ENCODE measurements at regions not wholly inside any gene's neighbourhood (a gene's known extent, or its start where the extent isn't known, plus 50 kb on each side); places are given as distances from the start of the nearest gene placed in this dataset.

DNA sequence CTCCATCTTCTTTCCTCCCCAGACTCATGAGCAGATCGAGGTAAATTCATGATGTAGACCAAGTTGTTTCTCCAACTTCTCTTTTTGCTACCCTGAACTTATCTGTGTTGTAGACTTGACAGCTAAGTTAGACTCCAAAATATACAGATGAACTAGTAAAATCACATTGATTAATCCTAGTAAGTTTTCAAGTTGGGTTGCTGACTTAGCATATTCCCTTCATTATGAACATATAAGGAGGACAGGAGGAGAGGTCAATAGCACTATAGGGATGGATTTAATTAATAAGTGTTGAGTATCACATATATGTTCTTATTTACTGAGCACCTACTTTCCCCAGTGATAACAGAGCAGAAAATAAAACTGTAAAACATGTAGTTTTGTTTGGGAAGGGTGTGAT is 227.3 kb downstream of the TINAG start:
- TF ChIP-seq POLR2AphosphoS5 (IDR thresholded peaks at IDR 0.05; ENCODE audit: low read depth) (no peak), NANOG (IDR thresholded peaks at IDR 0.05; ENCODE audit: borderline replicate concordance) (no peak), CREB1 (CRISPR knock-in tag; IDR thresholded peaks at IDR 0.05; ENCODE audit: low read depth) (no peak), ZNF114 (CRISPR knock-in tag; IDR thresholded peaks at IDR 0.05) (no peak), EZH2phosphoT487 (IDR thresholded peaks at IDR 0.05; ENCODE audit: unreplicated experiment) (no peak), JUNB (IDR thresholded peaks at IDR 0.05; ENCODE audit: unreplicated experiment) (no peak), EZH2 (IDR thresholded peaks at IDR 0.05; ENCODE audit: low read depth, unreplicated experiment) (no peak), STAT1 (IDR thresholded peaks at IDR 0.05; ENCODE audit: unreplicated experiment) (no peak), ZNF331 (CRISPR knock-in tag; IDR thresholded peaks at IDR 0.05; ENCODE audit: low read depth) (no peak)
- TF ChIP-seq, protein P1, sequence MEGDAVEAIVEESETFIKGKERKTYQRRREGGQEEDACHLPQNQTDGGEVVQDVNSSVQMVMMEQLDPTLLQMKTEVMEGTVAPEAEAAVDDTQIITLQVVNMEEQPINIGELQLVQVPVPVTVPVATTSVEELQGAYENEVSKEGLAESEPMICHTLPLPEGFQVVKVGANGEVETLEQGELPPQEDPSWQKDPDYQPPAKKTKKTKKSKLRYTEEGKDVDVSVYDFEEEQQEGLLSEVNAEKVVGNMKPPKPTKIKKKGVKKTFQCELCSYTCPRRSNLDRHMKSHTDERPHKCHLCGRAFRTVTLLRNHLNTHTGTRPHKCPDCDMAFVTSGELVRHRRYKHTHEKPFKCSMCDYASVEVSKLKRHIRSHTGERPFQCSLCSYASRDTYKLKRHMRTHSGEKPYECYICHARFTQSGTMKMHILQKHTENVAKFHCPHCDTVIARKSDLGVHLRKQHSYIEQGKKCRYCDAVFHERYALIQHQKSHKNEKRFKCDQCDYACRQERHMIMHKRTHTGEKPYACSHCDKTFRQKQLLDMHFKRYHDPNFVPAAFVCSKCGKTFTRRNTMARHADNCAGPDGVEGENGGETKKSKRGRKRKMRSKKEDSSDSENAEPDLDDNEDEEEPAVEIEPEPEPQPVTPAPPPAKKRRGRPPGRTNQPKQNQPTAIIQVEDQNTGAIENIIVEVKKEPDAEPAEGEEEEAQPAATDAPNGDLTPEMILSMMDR (conservative IDR thresholded peaks at IDR 0.05; ENCODE audit: low read depth in 2 of 2): no peak
- TF ChIP-seq, protein P2, sequence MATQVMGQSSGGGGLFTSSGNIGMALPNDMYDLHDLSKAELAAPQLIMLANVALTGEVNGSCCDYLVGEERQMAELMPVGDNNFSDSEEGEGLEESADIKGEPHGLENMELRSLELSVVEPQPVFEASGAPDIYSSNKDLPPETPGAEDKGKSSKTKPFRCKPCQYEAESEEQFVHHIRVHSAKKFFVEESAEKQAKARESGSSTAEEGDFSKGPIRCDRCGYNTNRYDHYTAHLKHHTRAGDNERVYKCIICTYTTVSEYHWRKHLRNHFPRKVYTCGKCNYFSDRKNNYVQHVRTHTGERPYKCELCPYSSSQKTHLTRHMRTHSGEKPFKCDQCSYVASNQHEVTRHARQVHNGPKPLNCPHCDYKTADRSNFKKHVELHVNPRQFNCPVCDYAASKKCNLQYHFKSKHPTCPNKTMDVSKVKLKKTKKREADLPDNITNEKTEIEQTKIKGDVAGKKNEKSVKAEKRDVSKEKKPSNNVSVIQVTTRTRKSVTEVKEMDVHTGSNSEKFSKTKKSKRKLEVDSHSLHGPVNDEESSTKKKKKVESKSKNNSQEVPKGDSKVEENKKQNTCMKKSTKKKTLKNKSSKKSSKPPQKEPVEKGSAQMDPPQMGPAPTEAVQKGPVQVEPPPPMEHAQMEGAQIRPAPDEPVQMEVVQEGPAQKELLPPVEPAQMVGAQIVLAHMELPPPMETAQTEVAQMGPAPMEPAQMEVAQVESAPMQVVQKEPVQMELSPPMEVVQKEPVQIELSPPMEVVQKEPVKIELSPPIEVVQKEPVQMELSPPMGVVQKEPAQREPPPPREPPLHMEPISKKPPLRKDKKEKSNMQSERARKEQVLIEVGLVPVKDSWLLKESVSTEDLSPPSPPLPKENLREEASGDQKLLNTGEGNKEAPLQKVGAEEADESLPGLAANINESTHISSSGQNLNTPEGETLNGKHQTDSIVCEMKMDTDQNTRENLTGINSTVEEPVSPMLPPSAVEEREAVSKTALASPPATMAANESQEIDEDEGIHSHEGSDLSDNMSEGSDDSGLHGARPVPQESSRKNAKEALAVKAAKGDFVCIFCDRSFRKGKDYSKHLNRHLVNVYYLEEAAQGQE (IDR thresholded peaks at IDR 0.05; ENCODE audit: unreplicated experiment): no peak
- TF ChIP-seq, protein P3, sequence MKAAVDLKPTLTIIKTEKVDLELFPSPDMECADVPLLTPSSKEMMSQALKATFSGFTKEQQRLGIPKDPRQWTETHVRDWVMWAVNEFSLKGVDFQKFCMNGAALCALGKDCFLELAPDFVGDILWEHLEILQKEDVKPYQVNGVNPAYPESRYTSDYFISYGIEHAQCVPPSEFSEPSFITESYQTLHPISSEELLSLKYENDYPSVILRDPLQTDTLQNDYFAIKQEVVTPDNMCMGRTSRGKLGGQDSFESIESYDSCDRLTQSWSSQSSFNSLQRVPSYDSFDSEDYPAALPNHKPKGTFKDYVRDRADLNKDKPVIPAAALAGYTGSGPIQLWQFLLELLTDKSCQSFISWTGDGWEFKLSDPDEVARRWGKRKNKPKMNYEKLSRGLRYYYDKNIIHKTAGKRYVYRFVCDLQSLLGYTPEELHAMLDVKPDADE (IDR thresholded peaks at IDR 0.05): no peak
- TF ChIP-seq, protein P4, sequence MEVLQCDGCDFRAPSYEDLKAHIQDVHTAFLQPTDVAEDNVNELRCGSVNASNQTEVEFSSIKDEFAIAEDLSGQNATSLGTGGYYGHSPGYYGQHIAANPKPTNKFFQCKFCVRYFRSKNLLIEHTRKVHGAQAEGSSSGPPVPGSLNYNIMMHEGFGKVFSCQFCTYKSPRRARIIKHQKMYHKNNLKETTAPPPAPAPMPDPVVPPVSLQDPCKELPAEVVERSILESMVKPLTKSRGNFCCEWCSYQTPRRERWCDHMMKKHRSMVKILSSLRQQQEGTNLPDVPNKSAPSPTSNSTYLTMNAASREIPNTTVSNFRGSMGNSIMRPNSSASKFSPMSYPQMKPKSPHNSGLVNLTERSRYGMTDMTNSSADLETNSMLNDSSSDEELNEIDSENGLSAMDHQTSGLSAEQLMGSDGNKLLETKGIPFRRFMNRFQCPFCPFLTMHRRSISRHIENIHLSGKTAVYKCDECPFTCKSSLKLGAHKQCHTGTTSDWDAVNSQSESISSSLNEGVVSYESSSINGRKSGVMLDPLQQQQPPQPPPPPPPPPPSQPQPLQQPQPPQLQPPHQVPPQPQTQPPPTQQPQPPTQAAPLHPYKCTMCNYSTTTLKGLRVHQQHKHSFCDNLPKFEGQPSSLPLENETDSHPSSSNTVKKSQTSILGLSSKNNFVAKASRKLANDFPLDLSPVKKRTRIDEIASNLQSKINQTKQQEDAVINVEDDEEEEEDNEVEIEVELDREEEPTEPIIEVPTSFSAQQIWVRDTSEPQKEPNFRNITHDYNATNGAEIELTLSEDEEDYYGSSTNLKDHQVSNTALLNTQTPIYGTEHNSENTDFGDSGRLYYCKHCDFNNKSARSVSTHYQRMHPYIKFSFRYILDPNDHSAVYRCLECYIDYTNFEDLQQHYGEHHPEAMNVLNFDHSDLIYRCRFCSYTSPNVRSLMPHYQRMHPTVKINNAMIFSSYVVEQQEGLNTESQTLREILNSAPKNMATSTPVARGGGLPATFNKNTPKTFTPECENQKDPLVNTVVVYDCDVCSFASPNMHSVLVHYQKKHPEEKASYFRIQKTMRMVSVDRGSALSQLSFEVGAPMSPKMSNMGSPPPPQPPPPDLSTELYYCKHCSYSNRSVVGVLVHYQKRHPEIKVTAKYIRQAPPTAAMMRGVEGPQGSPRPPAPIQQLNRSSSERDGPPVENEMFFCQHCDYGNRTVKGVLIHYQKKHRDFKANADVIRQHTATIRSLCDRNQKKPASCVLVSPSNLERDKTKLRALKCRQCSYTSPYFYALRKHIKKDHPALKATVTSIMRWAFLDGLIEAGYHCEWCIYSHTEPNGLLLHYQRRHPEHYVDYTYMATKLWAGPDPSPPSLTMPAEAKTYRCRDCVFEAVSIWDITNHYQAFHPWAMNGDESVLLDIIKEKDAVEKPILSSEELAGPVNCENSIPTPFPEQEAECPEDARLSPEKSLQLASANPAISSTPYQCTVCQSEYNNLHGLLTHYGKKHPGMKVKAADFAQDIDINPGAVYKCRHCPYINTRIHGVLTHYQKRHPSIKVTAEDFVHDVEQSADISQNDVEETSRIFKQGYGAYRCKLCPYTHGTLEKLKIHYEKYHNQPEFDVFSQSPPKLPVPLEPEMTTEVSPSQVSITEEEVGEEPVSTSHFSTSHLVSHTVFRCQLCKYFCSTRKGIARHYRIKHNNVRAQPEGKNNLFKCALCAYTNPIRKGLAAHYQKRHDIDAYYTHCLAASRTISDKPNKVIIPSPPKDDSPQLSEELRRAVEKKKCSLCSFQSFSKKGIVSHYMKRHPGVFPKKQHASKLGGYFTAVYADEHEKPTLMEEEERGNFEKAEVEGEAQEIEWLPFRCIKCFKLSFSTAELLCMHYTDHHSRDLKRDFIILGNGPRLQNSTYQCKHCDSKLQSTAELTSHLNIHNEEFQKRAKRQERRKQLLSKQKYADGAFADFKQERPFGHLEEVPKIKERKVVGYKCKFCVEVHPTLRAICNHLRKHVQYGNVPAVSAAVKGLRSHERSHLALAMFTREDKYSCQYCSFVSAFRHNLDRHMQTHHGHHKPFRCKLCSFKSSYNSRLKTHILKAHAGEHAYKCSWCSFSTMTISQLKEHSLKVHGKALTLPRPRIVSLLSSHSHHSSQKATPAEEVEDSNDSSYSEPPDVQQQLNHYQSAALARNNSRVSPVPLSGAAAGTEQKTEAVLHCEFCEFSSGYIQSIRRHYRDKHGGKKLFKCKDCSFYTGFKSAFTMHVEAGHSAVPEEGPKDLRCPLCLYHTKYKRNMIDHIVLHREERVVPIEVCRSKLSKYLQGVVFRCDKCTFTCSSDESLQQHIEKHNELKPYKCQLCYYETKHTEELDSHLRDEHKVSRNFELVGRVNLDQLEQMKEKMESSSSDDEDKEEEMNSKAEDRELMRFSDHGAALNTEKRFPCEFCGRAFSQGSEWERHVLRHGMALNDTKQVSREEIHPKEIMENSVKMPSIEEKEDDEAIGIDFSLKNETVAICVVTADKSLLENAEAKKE (CRISPR knock-in tag; IDR thresholded peaks at IDR 0.05): no peak
- H4K20me1 ChIP-seq (replicated peaks; ENCODE audit: insufficient read depth): no peaks in the 10 kb centered on the region
- DNase-seq (ENCODE audit: low spot score): no peak

More for the DNA sequence above, 227.3 kb downstream of the TINAG start:
- Histone ChIP-seq H3K27me3 (ENCODE audit: insufficient read depth) (no peaks in the 10 kb centered on the region), H3K4me2 (no peak overlapping the region), H3K4me1 (ENCODE audit: insufficient read depth) (no peaks in the 10 kb centered on the region), H3K79me2 (replicated peaks; ENCODE audit: insufficient read depth) (no peaks in the 10 kb centered on the region), H3K27ac (ENCODE audit: low read depth) (no peak overlapping the region), H3K4me3 (no peak overlapping the region), H3K9me2 (ENCODE audit: insufficient read depth) (no peaks in the 10 kb centered on the region), H3K36me3 (ENCODE audit: insufficient read depth) (no peaks in the 10 kb centered on the region), H3F3A (replicated peaks; ENCODE audit: low read depth) (no peaks in the 10 kb centered on the region), H2AFZ (no peak overlapping the region)
- no peak overlapping the region for H3K4me3 Mint-ChIP-seq
- no peaks in the 10 kb centered on the region for H3K36me3 Mint-ChIP-seq (ENCODE audit: low read depth)
- H3K27ac Mint-ChIP-seq: no peak overlapping the region
- no peaks in the 10 kb centered on the region for H3K27me3 Mint-ChIP-seq (ENCODE audit: insufficient read depth, low read depth, poor library complexity)
- ATAC-seq: no peak
- no peaks in the 10 kb centered on the region for H3K9me3 Mint-ChIP-seq
- H3K4me1 Mint-ChIP-seq: peaks cover 3% of the 10 kb centered on the region; the same call in 1 of the 3 replicates
